Astrocyte (in vitro differentiated cells and primary cell): ENCODE measurements at regions not wholly inside any gene's neighbourhood (a gene's known extent, or its start where the extent isn't known, plus 50 kb on each side); places are given as distances from the start of the nearest gene placed in this dataset.

Experiments used
- EZH2 ChIP-seq: IDR thresholded peaks from 2 replicates; pipeline ENCODE4 v1.6.1; 2012; ENCODE audit warnings: mild to moderate bottlenecking, low read length, inconsistent platforms; ENCODE audit not compliant: insufficient read depth
- TF ChIP-seq, protein P1 (sequence below): IDR thresholded peaks from 2 replicates; pipeline ENCODE4 v1.5.1; 2011; ENCODE audit warnings: low read depth, mild to moderate bottlenecking, inconsistent platforms, low read length, moderate library complexity; ENCODE audit not compliant: insufficient read depth

DNA sequence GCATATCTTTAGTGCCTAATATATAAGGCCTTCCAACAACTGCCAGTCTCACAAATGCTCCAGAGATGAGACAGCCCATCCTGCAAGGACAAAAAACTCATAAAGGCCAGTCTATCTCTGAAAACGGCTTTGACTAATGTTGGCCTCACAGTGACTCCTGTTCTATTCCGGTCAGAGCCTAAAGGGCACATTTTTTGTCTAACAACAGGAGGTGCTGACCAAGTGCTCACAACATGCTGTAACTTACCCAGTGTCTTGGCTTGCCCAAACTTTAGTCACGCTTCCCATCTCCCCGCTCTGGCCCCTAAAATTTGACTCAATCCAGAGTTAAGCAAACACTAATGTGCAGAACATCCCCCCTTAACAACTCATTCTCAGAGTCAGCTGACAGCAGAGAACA is 1411.2 kb upstream of the MIR17HG start:
- TF ChIP-seq, protein P1, sequence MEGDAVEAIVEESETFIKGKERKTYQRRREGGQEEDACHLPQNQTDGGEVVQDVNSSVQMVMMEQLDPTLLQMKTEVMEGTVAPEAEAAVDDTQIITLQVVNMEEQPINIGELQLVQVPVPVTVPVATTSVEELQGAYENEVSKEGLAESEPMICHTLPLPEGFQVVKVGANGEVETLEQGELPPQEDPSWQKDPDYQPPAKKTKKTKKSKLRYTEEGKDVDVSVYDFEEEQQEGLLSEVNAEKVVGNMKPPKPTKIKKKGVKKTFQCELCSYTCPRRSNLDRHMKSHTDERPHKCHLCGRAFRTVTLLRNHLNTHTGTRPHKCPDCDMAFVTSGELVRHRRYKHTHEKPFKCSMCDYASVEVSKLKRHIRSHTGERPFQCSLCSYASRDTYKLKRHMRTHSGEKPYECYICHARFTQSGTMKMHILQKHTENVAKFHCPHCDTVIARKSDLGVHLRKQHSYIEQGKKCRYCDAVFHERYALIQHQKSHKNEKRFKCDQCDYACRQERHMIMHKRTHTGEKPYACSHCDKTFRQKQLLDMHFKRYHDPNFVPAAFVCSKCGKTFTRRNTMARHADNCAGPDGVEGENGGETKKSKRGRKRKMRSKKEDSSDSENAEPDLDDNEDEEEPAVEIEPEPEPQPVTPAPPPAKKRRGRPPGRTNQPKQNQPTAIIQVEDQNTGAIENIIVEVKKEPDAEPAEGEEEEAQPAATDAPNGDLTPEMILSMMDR: no peak
- TF ChIP-seq EZH2: no peak
